GM23248 (cell line): ENCODE measurements at regions not wholly inside any gene's neighbourhood (a gene's known extent, or its start where the extent isn't known, plus 50 kb on each side); places are given as distances from the start of the nearest gene placed in this dataset.
A peak's percentile ranks its signal among the peaks of the same experiment; 100 is the strongest.

Source experiments
- DNase-seq: peaks from one replicate; pipeline ENCODE4 v3.0.0-alpha.2; 2015
- H2AFZ ChIP-seq: fragments of 200-600 bp; sonication (generic); 2 replicates; pipeline ENCODE4 v1.6.1; 2016; ENCODE audit warnings: antibody characterized with exemption
- H3F3A ChIP-seq: fragments of 200-600 bp; sonication (generic); 2 replicates; pipeline ENCODE4 v1.6.1; 2016; ENCODE audit warnings: mild to moderate bottlenecking, antibody characterized with exemption, mixed run types; ENCODE audit not compliant: insufficient read depth
- H3K27ac ChIP-seq: fragments of 200-600 bp; sonication (generic); 2 replicates; pipeline ENCODE4 v1.5.1; 2016; ENCODE audit warnings: mild to moderate bottlenecking
- H3K27me3 ChIP-seq: fragments of 200-600 bp; sonication (generic); replicated peaks from 2 replicates; pipeline ENCODE4 v1.6.1; 2016; ENCODE audit warnings: mild to moderate bottlenecking; ENCODE audit not compliant: insufficient read depth
- H3K36me3 ChIP-seq: fragments of 200-600 bp; sonication (generic); 2 replicates; pipeline ENCODE4 v1.6.1; 2016; ENCODE audit warnings: low read depth, mild to moderate bottlenecking
- H3K4me1 ChIP-seq: fragments of 200-600 bp; sonication (generic); 2 replicates; pipeline ENCODE4 v1.6.1; 2016; ENCODE audit warnings: mild to moderate bottlenecking; ENCODE audit not compliant: insufficient read depth
- H3K4me2 ChIP-seq: fragments of 200-600 bp; sonication (generic); one replicate; pipeline ENCODE4 v1.6.1; 2016; ENCODE audit warnings: mild to moderate bottlenecking; ENCODE audit not compliant: unreplicated experiment
- H3K4me3 ChIP-seq: fragments of 200-600 bp; sonication (generic); 2 replicates; pipeline ENCODE4 v1.5.1; 2016; ENCODE audit warnings: mild to moderate bottlenecking
- H3K79me2 ChIP-seq: fragments of 200-600 bp; sonication (generic); 2 replicates; pipeline ENCODE4 v1.6.1; 2016; ENCODE audit warnings: mild to moderate bottlenecking; ENCODE audit not compliant: insufficient read depth
- H3K9ac ChIP-seq: fragments of 200-600 bp; sonication (generic); 2 replicates; pipeline ENCODE4 v1.6.1; 2016; ENCODE audit warnings: mild to moderate bottlenecking
- H3K9me2 ChIP-seq: fragments of 200-600 bp; sonication (generic); 2 replicates; pipeline ENCODE4 v1.6.1; 2016; ENCODE audit warnings: mixed run types, mild to moderate bottlenecking, moderate library complexity; ENCODE audit not compliant: insufficient read depth
- H3K9me3 ChIP-seq: fragments of 200-600 bp; sonication (generic); one replicate; pipeline ENCODE4 v1.6.1; 2017; ENCODE audit warnings: low read depth
- H4K20me1 ChIP-seq: fragments of 200-600 bp; sonication (generic); 2 replicates; pipeline ENCODE4 v1.6.0; 2016; ENCODE audit not compliant: insufficient read depth
- EZH2 ChIP-seq: fragments of 200-600 bp; sonication (generic); IDR thresholded peaks from 2 replicates; pipeline ENCODE4 v1.6.1; 2018; ENCODE audit warnings: antibody characterized with exemption, mild to moderate bottlenecking; ENCODE audit not compliant: insufficient read depth, poor library complexity, severe bottlenecking
- EZH2phosphoT487 ChIP-seq: fragments of 200-600 bp; sonication (generic); IDR thresholded peaks from 2 replicates; pipeline ENCODE4 v1.6.1; 2018; ENCODE audit warnings: antibody characterized with exemption, moderate library complexity, mild to moderate bottlenecking, low read depth; ENCODE audit not compliant: insufficient read depth
- WGBS, 2 experiments: methylation state at CpG; one replicate each; pipeline ENCODE4 v1.1.6; 2015 to 2017; ENCODE audit warnings: low lambda C conversion rate in 2 of 2, low coverage in 1 of 2; ENCODE audit errors: missing lambda C conversion rate in 2 of 2; 5-methylcytosine and 5-hydroxymethylcytosine counted together
- in situ Hi-C: fragments of 300-500 bp; cut with MboI; formaldehyde crosslinking; loops from 2 replicates; pipeline ENCODE4 v1.15.0; 2020

- no peak overlapping the region for H3K9ac ChIP-seq
- H3K9me2 ChIP-seq = no peaks in the 10 kb centered on the region
- no peaks in the 10 kb centered on the region for H3F3A ChIP-seq
- TF ChIP-seq EZH2 = no peak
- TF ChIP-seq EZH2phosphoT487 = no peak
- no peaks in the 10 kb centered on the region for H3K9me3 ChIP-seq
- no peak for DNase-seq
- no peak overlapping the region for H3K27ac ChIP-seq
- no peaks in the 10 kb centered on the region for H3K79me2 ChIP-seq
- H3K36me3 ChIP-seq = no peaks in the 10 kb centered on the region
- H3K4me3 ChIP-seq = no peak overlapping the region
- in situ Hi-C loops = no loop called here
- WGBS, 2 experiments = 47 to 48% methylated on average over 2 of the region's 2 CpGs
- no peaks in the 10 kb centered on the region for H3K27me3 ChIP-seq
- H3K4me1 ChIP-seq = peaks cover 10% of the 10 kb centered on the region; the same call in 1 of the 2 replicates
- H4K20me1 ChIP-seq = no peaks in the 10 kb centered on the region
- H3K4me2 ChIP-seq = no peak overlapping the region
- no peak overlapping the region for H2AFZ ChIP-seq
These were observed 126.9 kb upstream of the HS3ST2 start for GRCh38 chr16:22687031-22687530.

- H3K9ac ChIP-seq = no peak overlapping the region
- peaks cover 22% of the 10 kb centered on the region for H3K4me1 ChIP-seq
- no peak overlapping the region for H2AFZ ChIP-seq
- no peak for DNase-seq
- TF ChIP-seq EZH2 (no peak), EZH2phosphoT487 (no peak)
- no peaks in the 10 kb centered on the region for H3K9me3 ChIP-seq
- no peaks in the 10 kb centered on the region for H3K9me2 ChIP-seq
- no peak overlapping the region for H3K27ac ChIP-seq
- H4K20me1 ChIP-seq = no peaks in the 10 kb centered on the region
- 79 to 80% methylated on average over 2 of the region's 2 CpGs for WGBS, 2 experiments
- no peaks in the 10 kb centered on the region for H3K27me3 ChIP-seq
- no peak overlapping the region for H3K4me2 ChIP-seq
- H3K4me3 ChIP-seq = no peak overlapping the region
- H3K79me2 ChIP-seq = no peaks in the 10 kb centered on the region
- H3F3A ChIP-seq = peaks cover 9% of the 10 kb centered on the region
- in situ Hi-C loops = no loop called here
- H3K36me3 ChIP-seq = no peaks in the 10 kb centered on the region
These were observed 125.5 kb upstream of the HS3ST2 start for GRCh38 chr16:22688463-22688862.

DNA sequence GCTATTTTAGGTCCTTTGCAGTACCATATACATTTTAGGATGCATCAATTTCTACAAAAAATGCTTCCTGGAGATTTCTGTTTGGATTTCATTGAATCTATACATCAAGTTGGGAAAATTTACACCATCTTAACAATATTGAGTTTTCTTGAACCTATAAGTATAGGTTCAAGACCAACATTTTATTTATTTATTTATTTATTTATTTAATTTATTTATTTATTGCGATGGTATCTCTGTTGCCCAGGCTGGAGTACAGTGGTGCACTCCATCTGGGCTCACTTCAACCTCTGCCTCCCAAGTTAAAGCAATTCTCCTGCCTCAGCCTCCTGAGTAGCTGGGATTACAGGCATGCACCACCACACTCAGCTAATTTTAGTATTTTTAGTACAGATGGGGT lies 125.0 kb upstream of the HS3ST2 start:
- 69 to 83% methylated on average over 1 of the region's 1 CpG for WGBS, 2 experiments
- no peak for DNase-seq

DNA sequence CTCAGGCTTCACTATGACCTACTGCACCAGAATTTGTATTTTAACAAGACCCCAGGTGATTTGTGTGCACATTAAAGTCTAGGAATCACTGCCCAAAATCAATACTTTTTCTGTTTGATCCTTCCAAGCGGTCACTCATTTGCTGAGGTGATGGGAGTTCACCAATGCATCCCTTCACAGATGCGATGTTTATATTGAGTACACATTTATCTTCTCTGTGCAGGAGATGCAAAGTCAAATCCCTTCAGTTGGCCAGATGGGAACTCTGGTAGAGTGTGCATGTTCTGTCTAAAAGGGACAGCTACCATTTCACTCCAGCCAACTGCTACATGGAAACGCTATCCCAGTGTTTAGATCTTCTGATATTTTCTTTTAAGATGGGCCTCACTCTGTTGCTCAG lies 122.6 kb upstream of the HS3ST2 start:
- H3K4me1 ChIP-seq = peaks cover 36% of the 10 kb centered on the region
- 73 to 81% methylated on average over 3 of the region's 3 CpGs for WGBS, 2 experiments
- peaks cover 35% of the 10 kb centered on the region for H3F3A ChIP-seq
- H2AFZ ChIP-seq = no peak overlapping the region
- no peak overlapping the region for H3K4me2 ChIP-seq
- TF ChIP-seq EZH2 = no peak
- no peak for TF ChIP-seq EZH2phosphoT487
- H3K9me3 ChIP-seq = no peaks in the 10 kb centered on the region
- no peak overlapping the region for H3K9ac ChIP-seq
- no peaks in the 10 kb centered on the region for H3K9me2 ChIP-seq
- H3K4me3 ChIP-seq = no peak overlapping the region
- H3K27ac ChIP-seq = no peak overlapping the region
- H3K36me3 ChIP-seq = no peaks in the 10 kb centered on the region
- no peaks in the 10 kb centered on the region for H3K79me2 ChIP-seq
- in situ Hi-C loops = no loop called here
- no peaks in the 10 kb centered on the region for H4K20me1 ChIP-seq
- H3K27me3 ChIP-seq = no peaks in the 10 kb centered on the region
- no peak for DNase-seq

More for the DNA sequence above, 125.0 kb upstream of the HS3ST2 start:
- in situ Hi-C loops = no loop called here
- H3F3A ChIP-seq = peaks cover 13% of the 10 kb centered on the region
- H3K9me3 ChIP-seq = no peaks in the 10 kb centered on the region
- TF ChIP-seq EZH2 = no peak
- no peak for TF ChIP-seq EZH2phosphoT487
- no peaks in the 10 kb centered on the region for H4K20me1 ChIP-seq
- H3K27me3 ChIP-seq = no peaks in the 10 kb centered on the region
- H3K79me2 ChIP-seq = no peaks in the 10 kb centered on the region
- H2AFZ ChIP-seq = no peak overlapping the region
- peaks cover 26% of the 10 kb centered on the region for H3K4me1 ChIP-seq
- H3K36me3 ChIP-seq = no peaks in the 10 kb centered on the region
- no peaks in the 10 kb centered on the region for H3K9me2 ChIP-seq
- no peak overlapping the region for H3K4me3 ChIP-seq
- H3K4me2 ChIP-seq = no peak overlapping the region
- H3K27ac ChIP-seq = no peak overlapping the region
- no peak overlapping the region for H3K9ac ChIP-seq

DNA sequence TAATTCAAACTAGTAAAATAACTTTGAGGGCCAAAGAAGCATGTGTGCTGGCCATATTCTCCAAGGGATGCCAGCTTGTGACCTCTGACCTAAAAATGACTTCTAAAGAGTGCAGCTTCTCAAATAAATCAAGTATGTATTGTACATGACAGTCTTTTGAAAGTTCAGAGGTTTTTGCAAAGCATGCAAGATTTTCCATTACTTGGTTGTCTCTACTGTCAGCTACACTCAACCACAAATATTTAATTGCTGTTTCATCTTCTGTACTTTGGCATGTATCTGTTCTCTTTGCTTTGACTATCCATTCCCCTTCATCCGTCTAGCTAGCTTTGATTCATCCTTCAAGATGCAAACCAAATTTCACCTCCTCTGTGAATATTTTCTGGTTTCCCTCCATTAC lies 121.9 kb upstream of the HS3ST2 start:
- peaks cover 36% of the 10 kb centered on the region for H3K4me1 ChIP-seq
- no peak overlapping the region for H3K27ac ChIP-seq
- no peak for TF ChIP-seq EZH2
- TF ChIP-seq EZH2phosphoT487 = no peak
- H3K9ac ChIP-seq = no peak overlapping the region
- DNase-seq = peak; percentile 28
- in situ Hi-C loops = no loop called here
- no peak overlapping the region for H2AFZ ChIP-seq
- WGBS, 2 experiments = 36 to 51% methylated on average over 1 of the region's 1 CpG
- no peaks in the 10 kb centered on the region for H3K9me2 ChIP-seq
- H3K4me2 ChIP-seq = no peak overlapping the region
- H3K36me3 ChIP-seq = no peaks in the 10 kb centered on the region
- H4K20me1 ChIP-seq = no peaks in the 10 kb centered on the region
- H3F3A ChIP-seq = peaks cover 41% of the 10 kb centered on the region
- no peaks in the 10 kb centered on the region for H3K27me3 ChIP-seq
- no peak overlapping the region for H3K4me3 ChIP-seq
- no peaks in the 10 kb centered on the region for H3K9me3 ChIP-seq
- H3K79me2 ChIP-seq = no peaks in the 10 kb centered on the region
